GM21423 (cell line): ENCODE measurements at regions not wholly inside any gene's neighbourhood (a gene's known extent, or its start where the extent isn't known, plus 50 kb on each side); places are given as distances from the start of the nearest gene placed in this dataset.
"Not testable (repeated sequence)": the region's sequence is repeated elsewhere in the genome, so short reads cannot be mapped to it uniquely, and the experiment has no call there.

Experiments
- ATAC-seq: cut with Tn5 transposase; IDR thresholded peaks from one replicate; pipeline ENCODE4 v1.9.1; 2021; ENCODE audit warnings: mild to moderate bottlenecking, moderate library complexity; ENCODE audit not compliant: unreplicated experiment

GRCh38 chr9:41771693-41772092 is 357.5 kb downstream of the CNTNAP3B start:
- not testable (repeated sequence) for ATAC-seq

DNA sequence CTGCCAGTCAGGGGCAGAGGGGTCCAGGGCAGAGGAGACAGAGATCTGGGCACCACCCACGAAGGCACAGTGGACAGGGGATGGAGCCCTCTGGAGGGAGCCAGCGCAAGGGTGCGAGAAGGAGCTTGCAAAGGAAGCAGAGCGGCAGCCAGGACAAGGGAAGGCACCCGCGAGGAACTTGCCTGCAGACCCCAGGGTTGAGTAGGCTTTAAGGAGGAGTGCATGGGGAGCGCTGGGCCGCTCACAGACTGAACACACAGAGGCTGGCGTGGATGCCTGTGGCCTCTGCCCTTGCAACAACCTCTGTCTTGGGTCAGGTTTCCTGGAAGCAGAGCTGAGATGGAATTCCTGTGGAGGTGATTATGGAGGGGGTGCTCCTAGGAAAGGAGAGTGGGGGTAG is 374.4 kb downstream of the CNTNAP3B start:
- not testable (repeated sequence) for ATAC-seq

- not testable (repeated sequence) for ATAC-seq
These were observed 374.8 kb downstream of the CNTNAP3B start for GRCh38 chr9:41754403-41754802.

DNA sequence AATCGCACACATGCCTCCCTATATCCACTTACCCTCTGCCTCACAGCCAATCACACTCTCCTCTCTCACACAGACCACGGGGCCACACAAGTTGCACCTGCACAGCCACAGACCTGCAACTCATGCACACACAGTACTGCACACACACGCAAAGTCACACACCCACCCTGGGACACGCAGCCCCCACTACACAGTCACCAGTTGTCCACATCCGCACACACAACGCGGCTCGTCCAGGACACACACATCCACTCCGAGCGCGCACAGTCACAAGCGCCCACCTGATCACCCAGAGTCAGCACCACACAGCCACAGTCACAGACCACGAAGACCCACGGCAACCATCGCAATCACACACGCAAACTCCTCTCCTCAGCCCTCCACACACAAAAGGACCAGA is 387.3 kb downstream of the CNTNAP3B start:
- not testable (repeated sequence) for ATAC-seq

- not testable (repeated sequence) for ATAC-seq
These were observed 388.1 kb downstream of the CNTNAP3B start for GRCh38 chr9:41741173-41741572.

DNA sequence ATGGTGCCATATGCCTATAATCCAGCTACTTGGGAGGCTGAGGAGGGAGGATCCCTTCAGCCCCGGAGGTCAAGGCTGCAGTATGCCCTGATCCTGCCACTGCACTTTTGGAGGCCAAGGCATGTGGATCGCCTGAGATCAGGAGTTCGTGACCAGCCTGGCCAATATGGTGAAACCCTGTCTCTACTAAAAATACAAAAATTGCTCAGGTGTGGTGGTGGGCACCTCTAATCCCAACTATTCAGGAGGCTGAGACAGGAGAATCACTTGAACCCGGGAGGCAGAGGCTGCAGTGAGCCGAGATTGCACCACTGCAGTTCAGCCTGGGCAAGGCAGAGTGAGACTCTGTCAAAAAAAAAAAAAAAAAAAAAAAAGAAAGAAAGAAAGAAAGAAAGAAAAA is 390.5 kb downstream of the CNTNAP3B start:
- ATAC-seq = not testable (repeated sequence)

GRCh38 chr9:41699190-41699589 is 430.0 kb downstream of the CNTNAP3B start:
- not testable (repeated sequence) for ATAC-seq

GRCh38 chr9:41697080-41697479 is 432.1 kb downstream of the CNTNAP3B start:
- not testable (repeated sequence) for ATAC-seq

DNA sequence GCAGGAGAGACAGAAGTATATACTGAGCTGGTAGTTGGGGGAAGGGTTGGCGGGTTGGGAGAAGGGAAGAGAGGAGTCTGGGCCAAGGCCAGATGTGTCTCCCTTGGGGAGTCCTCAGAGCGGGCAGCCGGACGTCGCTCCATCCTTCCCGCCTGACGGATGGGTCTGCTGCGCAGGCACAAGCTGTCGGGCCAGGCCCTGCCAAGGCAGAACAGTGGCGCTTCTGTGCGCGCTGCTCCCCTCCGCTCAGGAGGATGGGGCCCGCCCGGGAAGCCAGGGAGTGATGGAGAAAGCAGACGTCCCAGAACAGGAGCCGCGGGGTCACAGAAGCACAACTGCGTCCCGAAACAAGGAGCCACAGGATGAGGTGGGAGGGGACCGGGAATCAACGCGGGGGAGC is 449.9 kb downstream of the CNTNAP3B start:
- not testable (repeated sequence) for ATAC-seq

DNA sequence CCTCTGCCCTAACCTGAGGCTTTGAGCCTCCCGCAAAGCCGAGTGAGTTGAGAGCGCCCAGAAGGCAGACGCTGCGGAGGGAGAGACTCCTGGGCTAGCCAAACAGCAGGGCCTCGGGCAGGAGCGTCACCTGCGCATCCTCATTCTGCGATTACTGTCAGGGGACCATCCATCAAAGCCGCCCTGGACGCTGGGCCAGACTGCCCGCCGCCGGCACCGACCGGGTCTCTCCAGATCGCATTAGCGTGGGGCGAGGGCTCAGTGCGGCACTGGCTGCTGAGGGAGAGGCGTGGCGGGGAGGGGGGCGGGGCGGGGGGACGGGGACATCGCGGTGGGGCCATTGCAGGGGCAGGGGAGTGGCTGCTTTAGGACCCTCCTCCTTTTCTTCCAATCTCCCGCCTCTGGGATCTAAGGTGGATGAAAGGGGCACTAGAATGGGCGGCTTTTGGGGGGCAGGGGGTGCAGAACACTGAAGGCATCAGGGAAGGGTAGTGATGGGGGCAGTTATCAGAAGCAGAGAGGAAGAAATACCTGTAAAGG is 465.7 kb downstream of the CNTNAP3B start:
- not testable (repeated sequence) for ATAC-seq

DNA sequence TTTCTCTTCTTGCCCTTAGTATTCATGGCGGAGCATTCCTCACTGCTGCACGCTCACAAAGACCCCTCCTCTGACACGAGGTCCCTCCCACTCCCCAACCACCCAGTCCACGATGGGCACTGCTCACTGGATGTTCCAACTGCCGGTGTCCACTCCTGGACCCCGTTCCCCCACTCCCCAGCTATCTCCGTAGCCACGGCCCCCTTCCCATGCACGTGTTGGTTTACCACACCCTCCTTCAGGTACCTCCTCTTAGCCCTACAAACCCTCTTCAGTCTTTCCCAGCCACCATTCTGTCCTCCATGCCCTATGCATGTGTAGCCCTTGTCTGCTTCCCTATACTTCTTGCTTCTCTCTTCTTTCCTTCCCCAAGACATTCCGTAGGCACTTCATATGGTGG is 469.6 kb upstream of the ZNG1F start:
- ATAC-seq = not testable (repeated sequence)

DNA sequence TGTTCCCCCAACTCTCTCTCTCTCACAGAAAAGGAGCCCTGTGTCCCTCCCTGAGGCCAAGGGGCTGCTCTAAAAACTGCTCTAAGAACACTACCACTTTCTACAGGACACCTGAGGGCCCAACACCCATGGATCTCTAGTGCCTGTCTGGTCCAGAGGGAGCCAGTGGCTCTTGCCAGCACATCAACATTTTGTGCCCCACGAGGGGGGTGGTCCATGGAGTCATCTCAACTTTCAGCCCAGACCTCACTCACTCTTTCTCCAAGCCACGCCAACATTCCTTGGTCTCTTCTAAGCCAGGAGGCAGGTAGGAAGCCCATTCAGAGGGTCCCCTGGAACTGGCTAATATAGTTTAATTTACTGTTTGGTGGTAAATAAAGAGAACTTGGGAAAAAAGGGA is 469.0 kb upstream of the ZNG1F start:
- not testable (repeated sequence) for ATAC-seq

DNA sequence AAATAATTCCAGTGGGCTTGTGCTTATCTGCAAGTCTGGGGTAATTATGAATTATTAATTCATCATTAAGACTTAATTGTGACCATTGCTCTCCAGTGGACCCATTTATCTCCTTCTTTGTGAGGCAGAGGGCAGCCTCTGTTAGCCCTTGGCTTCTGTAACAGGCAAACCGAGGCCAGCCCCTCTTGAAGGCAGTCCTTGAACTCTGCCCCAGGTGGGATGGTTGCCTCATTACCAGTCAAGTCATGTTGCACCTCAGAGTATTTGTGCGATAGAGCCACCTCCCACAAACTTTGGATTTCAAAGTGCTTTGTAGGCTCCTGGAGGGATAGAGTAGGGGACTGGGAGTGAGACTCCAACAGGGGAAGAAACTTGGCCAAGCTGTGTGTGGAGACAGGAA is 468.0 kb upstream of the ZNG1F start:
- ATAC-seq = not testable (repeated sequence)

DNA sequence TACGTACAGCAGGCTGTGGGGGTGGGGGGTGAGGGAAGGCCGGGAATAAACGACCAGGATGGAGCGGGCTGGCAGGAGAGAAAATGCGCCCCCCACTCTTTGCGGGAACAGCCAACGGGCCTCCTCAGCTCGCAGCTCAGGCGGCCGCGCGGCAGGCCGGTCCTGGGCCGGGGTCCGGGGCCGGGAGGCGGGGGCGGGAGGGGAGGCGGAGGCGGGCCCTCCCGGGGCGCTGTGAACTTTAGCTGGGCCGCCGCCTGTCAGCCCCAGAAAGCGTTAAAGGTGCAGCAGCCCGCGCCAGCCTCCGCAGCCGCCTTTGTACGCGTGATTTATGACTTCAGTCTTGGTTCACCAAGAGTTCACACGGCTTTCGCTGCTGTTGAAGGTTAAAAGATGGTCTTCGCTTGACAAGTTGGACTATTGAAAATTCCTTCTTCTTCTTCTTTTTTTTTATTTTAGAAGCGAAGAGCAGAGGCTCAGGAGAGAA is 466.0 kb upstream of the ZNG1F start:
- not testable (repeated sequence) for ATAC-seq

GRCh38 chr9:41654349-41654748 is 465.2 kb upstream of the ZNG1F start:
- ATAC-seq = not testable (repeated sequence)

- not testable (repeated sequence) for ATAC-seq
These were observed 464.6 kb upstream of the ZNG1F start for GRCh38 chr9:41653560-41654340.

DNA sequence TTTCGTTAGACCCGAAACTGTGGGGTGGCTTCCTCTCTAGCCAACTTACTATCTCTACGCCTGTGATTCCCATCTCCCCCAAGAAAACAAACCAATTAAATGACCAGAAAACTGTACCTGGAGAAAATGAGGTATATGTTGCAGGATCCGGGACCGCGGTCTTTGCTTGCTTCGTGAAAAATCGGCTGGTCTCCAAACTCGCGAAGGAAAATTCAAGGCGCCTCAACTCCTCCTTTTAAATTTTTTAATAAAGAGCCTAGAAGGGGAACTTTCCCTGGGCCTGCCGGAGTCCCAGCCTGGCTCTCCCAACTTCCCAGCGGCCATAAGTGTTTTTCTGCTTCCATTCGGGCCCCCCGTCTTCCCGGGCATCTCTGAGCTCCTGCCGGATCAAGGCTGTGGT is 463.7 kb upstream of the ZNG1F start:
- not testable (repeated sequence) for ATAC-seq

DNA sequence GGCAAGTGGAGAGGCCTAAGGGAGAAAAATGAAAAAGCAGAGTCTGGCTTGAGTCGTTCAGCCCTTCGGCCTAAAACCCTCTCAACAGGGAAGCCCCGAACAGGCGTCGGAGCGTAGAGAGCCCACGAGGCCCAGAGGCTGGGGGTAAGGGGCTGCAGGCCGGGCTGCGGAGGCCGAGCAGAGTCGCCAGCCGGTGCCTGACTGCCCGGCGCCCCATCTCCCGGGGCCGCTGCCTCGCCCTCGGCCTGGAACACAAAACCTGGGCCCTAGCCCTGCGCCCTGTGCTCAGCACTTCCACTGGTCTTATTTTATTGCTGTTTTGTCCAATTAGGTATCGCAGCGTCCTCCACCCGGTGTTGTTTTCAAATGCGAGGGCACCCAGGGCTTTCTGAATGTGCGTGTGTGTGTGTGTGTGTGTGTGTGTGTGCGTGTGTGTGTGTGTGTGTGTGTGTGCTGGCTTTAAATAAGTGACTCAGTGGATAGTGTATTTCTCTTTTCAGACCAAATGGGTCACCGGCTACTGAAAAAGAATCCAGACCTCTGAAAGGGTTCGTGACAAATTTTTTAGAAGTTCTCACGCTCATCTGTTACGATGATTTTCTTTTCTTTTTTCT is 463.1 kb upstream of the ZNG1F start:
- not testable (repeated sequence) for ATAC-seq

- not testable (repeated sequence) for ATAC-seq
These were observed 461.0 kb upstream of the ZNG1F start for GRCh38 chr9:41650086-41650485.

GRCh38 chr9:41648564-41648963 is 459.4 kb upstream of the ZNG1F start:
- not testable (repeated sequence) for ATAC-seq

DNA sequence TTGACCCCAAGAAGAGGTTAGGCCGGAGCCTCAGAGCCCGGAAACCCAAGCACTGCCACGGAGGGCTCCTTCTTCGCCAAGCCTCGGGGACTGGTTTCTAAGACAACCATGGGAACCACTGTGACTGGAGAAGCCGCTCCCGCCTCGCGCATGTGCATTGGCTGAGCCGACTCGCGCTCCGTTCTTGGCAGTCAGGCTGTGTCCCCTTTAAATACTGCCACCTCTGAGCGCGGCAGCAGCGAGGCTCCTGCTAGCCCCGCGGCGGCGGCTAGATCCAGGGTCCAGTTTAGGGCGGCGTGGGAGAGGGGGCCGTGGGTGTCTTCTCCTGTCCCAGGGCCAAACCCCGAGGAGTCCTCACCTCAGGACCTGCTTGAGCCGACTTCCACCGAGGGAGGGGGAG is 457.1 kb upstream of the ZNG1F start:
- ATAC-seq = not testable (repeated sequence)
